ENCODE measurements at regions not wholly inside any gene's neighbourhood (a gene's known extent, or its start where the extent isn't known, plus 50 kb on each side); places are given as distances from the start of the nearest gene placed in this dataset.

DNA sequence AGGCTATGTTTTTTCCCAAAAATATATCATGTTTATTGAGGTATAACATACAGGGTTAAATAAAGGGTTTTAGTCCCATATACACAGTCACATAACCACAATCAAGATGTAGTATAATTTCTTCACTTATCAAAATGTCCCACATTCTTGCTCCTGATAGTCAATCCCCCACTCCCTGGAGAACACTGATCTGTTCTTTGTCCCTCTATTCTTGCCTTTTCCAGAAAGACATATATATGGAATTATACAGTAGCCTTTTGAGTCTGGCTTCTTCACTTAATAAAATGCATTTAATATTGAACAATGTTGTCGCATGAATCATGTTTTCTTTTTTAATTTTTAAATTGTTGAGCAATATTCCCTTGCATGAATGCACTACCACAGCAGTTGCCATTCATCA is 1059.7 kb downstream of the TSN start:
- TF ChIP-seq POLR2A (IDR thresholded peaks at IDR 0.05): no peak
- TF ChIP-seq, protein P1, sequence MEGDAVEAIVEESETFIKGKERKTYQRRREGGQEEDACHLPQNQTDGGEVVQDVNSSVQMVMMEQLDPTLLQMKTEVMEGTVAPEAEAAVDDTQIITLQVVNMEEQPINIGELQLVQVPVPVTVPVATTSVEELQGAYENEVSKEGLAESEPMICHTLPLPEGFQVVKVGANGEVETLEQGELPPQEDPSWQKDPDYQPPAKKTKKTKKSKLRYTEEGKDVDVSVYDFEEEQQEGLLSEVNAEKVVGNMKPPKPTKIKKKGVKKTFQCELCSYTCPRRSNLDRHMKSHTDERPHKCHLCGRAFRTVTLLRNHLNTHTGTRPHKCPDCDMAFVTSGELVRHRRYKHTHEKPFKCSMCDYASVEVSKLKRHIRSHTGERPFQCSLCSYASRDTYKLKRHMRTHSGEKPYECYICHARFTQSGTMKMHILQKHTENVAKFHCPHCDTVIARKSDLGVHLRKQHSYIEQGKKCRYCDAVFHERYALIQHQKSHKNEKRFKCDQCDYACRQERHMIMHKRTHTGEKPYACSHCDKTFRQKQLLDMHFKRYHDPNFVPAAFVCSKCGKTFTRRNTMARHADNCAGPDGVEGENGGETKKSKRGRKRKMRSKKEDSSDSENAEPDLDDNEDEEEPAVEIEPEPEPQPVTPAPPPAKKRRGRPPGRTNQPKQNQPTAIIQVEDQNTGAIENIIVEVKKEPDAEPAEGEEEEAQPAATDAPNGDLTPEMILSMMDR (IDR thresholded peaks at IDR 0.05): no peak

Data from gastroesophageal sphincter (tissue), 3 donors.